H1 (cell line): ENCODE measurements at regions not wholly inside any gene's neighbourhood (a gene's known extent, or its start where the extent isn't known, plus 50 kb on each side); places are given as distances from the start of the nearest gene placed in this dataset.

Experiments used
- CTCF ChIA-PET: fragments of 300-600 bp; sonication (Branson Sonifier 250); formaldehyde crosslinking; loops from one replicate; lab custom pipeline; 2021; ENCODE audit not compliant: partially characterized antibody; lab: Charles Lee
- POLR2A ChIA-PET: fragments of 300-600 bp; sonication (Branson Sonifier 250); formaldehyde crosslinking; loops from one replicate; lab custom pipeline; 2021; ENCODE audit warnings: inconsistent platforms; ENCODE audit not compliant: partially characterized antibody; lab: Charles Lee
- DNase-seq, 2 experiments: peaks; one replicate each; pipeline versions ENCODE4 v3.0.0 to v3.0.0-alpha.2; 2010 to 2022; ENCODE audit warnings: low spot score in 2 of 2, low read depth in 1 of 2, mixed read lengths in 1 of 2
- FAIRE-seq: peaks from 2 replicates; lab custom pipeline; 2011; peaks lifted over from hg19 to GRCh38; lab: Jason Lieb, UNC
- H2AFZ ChIP-seq: 2 replicates; pipeline ENCODE4 v1.8.1; 2012; ENCODE audit warnings: low read length, inconsistent platforms
- H2AK5ac ChIP-seq: 2 replicates; pipeline ENCODE4 v1.6.1; 2013; ENCODE audit warnings: low read depth, low read length
- H2BK120ac ChIP-seq: replicated peaks from 2 replicates; pipeline ENCODE3; 2013; ENCODE audit warnings: low read depth, low read length, inconsistent platforms
- H2BK12ac ChIP-seq: 2 replicates; pipeline ENCODE4 v1.6.1; 2013; ENCODE audit warnings: low read depth, low read length
- H2BK15ac ChIP-seq: 2 replicates; pipeline ENCODE4 v1.6.1; 2013; ENCODE audit warnings: low read length
- H2BK20ac ChIP-seq: 2 replicates; pipeline ENCODE4 v1.6.1; 2013; ENCODE audit warnings: low read length
- H2BK5ac ChIP-seq: 2 replicates; pipeline ENCODE4 v1.6.1; 2013; ENCODE audit warnings: low read depth, low read length
- H3K14ac ChIP-seq: 2 replicates; pipeline ENCODE4 v1.6.1; 2013; ENCODE audit warnings: inconsistent platforms; ENCODE audit not compliant: insufficient read length
- H3K18ac ChIP-seq: 2 replicates; pipeline ENCODE4 v1.6.1; 2013; ENCODE audit warnings: low read length; ENCODE audit errors: extremely low read depth
- H3K23ac ChIP-seq: 2 replicates; pipeline ENCODE4 v1.6.1; 2013; ENCODE audit warnings: inconsistent platforms; ENCODE audit not compliant: insufficient read length
- H3K23me2 ChIP-seq: 2 replicates; pipeline ENCODE4 v1.6.1; 2013; ENCODE audit warnings: low read depth, low read length
- H3K27ac ChIP-seq: 2 replicates; pipeline ENCODE4 v1.6.1; 2011; ENCODE audit warnings: low read depth, low read length, inconsistent platforms
- H3K27me3 ChIP-seq, 4 experiments: replicated peaks in 1 of 4; 1 replicate in 1 of 4; 2 replicates in 3 of 4; pipeline versions ENCODE4 v1.6.1 to v1.8.1; 2011 to 2013; ENCODE audit warnings: low read length in 3 of 4, mild to moderate bottlenecking in 3 of 4, inconsistent platforms in 2 of 4, mixed read lengths in 2 of 4, moderate library complexity in 1 of 4; ENCODE audit not compliant: control insufficient read depth in 3 of 4, insufficient read depth in 3 of 4; ENCODE audit errors: extremely low read depth in 1 of 4
- H3K36me3 ChIP-seq, 4 experiments: 2 replicates each; pipeline versions ENCODE4 v1.6.1 to v1.8.1; 2011 to 2013; ENCODE audit warnings: mild to moderate bottlenecking in 4 of 4, low read length in 3 of 4, moderate library complexity in 2 of 4, control low read depth in 1 of 4, inconsistent platforms in 1 of 4; ENCODE audit not compliant: insufficient read depth in 4 of 4, control insufficient read depth in 2 of 4
- H3K4ac ChIP-seq: replicated peaks from 2 replicates; pipeline ENCODE3; 2013; ENCODE audit warnings: low read length, low read depth, mixed read lengths, inconsistent platforms; ENCODE audit not compliant: insufficient read length
- H3K4me1 ChIP-seq, 4 experiments: replicated peaks in 1 of 4; 1 replicate in 1 of 4; 2 replicates in 3 of 4; pipeline versions ENCODE4 v1.6.1 to v1.8.1; 2011 to 2013; ENCODE audit warnings: low read length in 3 of 4, inconsistent platforms in 2 of 4, mixed read lengths in 1 of 4; ENCODE audit not compliant: insufficient read depth in 4 of 4, control insufficient read depth in 3 of 4
- H3K4me2 ChIP-seq, 2 experiments: 2 replicates each; pipeline versions ENCODE4 v1.6.1 to v1.8.1; 2011 to 2013; ENCODE audit warnings: low read depth in 2 of 2, low read length in 2 of 2, control low read depth in 1 of 2, inconsistent platforms in 1 of 2, mild to moderate bottlenecking in 1 of 2; ENCODE audit not compliant: insufficient read depth in 1 of 2
- H3K4me3 ChIP-seq, 4 experiments: fragments of 200-600, 300-600 bp in 1 of 4; sonication (generic), shearing (Covaris generic), sonication (Bioruptor Twin) in 1 of 4; 2 replicates each; pipeline versions ENCODE4 v1.5.1 to v1.8.1; 2011 to 2016; ENCODE audit warnings: low read length in 4 of 4, low read depth in 3 of 4, control low read depth in 2 of 4, inconsistent platforms in 2 of 4, mild to moderate bottlenecking in 2 of 4, mixed read lengths in 1 of 4, moderate library complexity in 1 of 4; ENCODE audit not compliant: insufficient read depth in 2 of 4; ENCODE audit errors: extremely low read depth in 1 of 4
- H3K56ac ChIP-seq: replicated peaks from 2 replicates; pipeline ENCODE3; 2013; ENCODE audit warnings: low read depth, mild to moderate bottlenecking, mixed read lengths, low read length, inconsistent platforms; ENCODE audit not compliant: insufficient read length
- H3K79me1 ChIP-seq: 2 replicates; pipeline ENCODE4 v1.6.1; 2013; ENCODE audit warnings: low read depth, low read length, control low read depth
- H3K79me2 ChIP-seq, 2 experiments: 2 replicates each; pipeline versions ENCODE4 v1.6.1 to v1.8.1; 2012 to 2013; ENCODE audit warnings: low read length in 2 of 2, mild to moderate bottlenecking in 2 of 2, inconsistent platforms in 1 of 2; ENCODE audit not compliant: insufficient read depth in 2 of 2, control insufficient read depth in 1 of 2
- H3K9ac ChIP-seq, 4 experiments: replicated peaks in 1 of 4; 1 replicate in 1 of 4; 2 replicates in 3 of 4; pipeline versions ENCODE4 v1.6.1 to v1.8.1; 2011 to 2013; ENCODE audit warnings: low read depth in 3 of 4, low read length in 3 of 4, control low read depth in 2 of 4, mild to moderate bottlenecking in 2 of 4, moderate library complexity in 2 of 4, inconsistent platforms in 1 of 4; ENCODE audit errors: extremely low read depth in 1 of 4
- H3K9me3 ChIP-seq, 2 experiments: 2 replicates each; pipeline versions ENCODE4 v1.6.1 to v1.8.1; 2012 to 2013; ENCODE audit warnings: mild to moderate bottlenecking in 2 of 2, moderate library complexity in 2 of 2, control low read depth in 1 of 2, inconsistent platforms in 1 of 2, low read depth in 1 of 2, low read length in 1 of 2, mixed read lengths in 1 of 2; ENCODE audit not compliant: insufficient read depth in 2 of 2
- H4K20me1 ChIP-seq, 2 experiments: replicated peaks in 1 of 2; 2 replicates each; pipeline versions ENCODE3 to v1.8.1; 2011 to 2013; ENCODE audit warnings: inconsistent platforms in 2 of 2, low read length in 2 of 2, mild to moderate bottlenecking in 1 of 2; ENCODE audit not compliant: insufficient read depth in 2 of 2, control insufficient read depth in 1 of 2
- H4K5ac ChIP-seq: 2 replicates; pipeline ENCODE4 v1.6.1; 2013; ENCODE audit warnings: low read length, low read depth, mixed read lengths, inconsistent platforms; ENCODE audit not compliant: insufficient read length
- H4K8ac ChIP-seq: 2 replicates; pipeline ENCODE4 v1.8.0; 2013; ENCODE audit warnings: mild to moderate bottlenecking, moderate library complexity, low read length, inconsistent platforms; ENCODE audit not compliant: insufficient read depth; ENCODE audit errors: extremely low read depth
- H4K91ac ChIP-seq: replicated peaks from 2 replicates; pipeline ENCODE3; 2013; ENCODE audit warnings: low read length, mixed read lengths, inconsistent platforms; ENCODE audit not compliant: insufficient read length
- CEBPB ChIP-seq: IDR thresholded peaks from 2 replicates; pipeline ENCODE4 v1.6.1; 2012; ENCODE audit warnings: low read depth, low read length
- GTF2F1 ChIP-seq: IDR thresholded peaks from 2 replicates; pipeline ENCODE4 v1.6.1; 2012; ENCODE audit warnings: low read depth, low read length, improper control_type of control experiment, borderline replicate concordance
- WGBS, 2 experiments: shearing (Covaris generic) in 1 of 2; methylation state at CpG; one replicate each; pipeline versions ENCODE4 v1.1.6 to v1.1.7; 2013 to 2015; ENCODE audit warnings: low lambda C conversion rate in 2 of 2, mixed read lengths in 2 of 2, inconsistent platforms in 1 of 2, low coverage in 1 of 2, missing lambda C conversion rate in 1 of 2; ENCODE audit not compliant: insufficient replicate concordance in 2 of 2, insufficient coverage in 1 of 2, insufficient read length in 1 of 2; ENCODE audit errors: extremely low coverage in 1 of 2, missing lambda C conversion rate in 1 of 2; 5-methylcytosine and 5-hydroxymethylcytosine counted together
- TF ChIP-seq, protein P1 (sequence below), 3 experiments: IDR thresholded peaks; 1 replicate in 2 of 3; 2 replicates in 1 of 3; pipeline versions ENCODE4 v1.5.1 to v1.6.1; 2011; ENCODE audit warnings: low read length in 3 of 3, mild to moderate bottlenecking in 3 of 3, inconsistent platforms in 2 of 3, low read depth in 1 of 3, moderate library complexity in 1 of 3; ENCODE audit not compliant: insufficient read depth in 1 of 3; ENCODE audit errors: control extremely low read depth in 1 of 3

DNA sequence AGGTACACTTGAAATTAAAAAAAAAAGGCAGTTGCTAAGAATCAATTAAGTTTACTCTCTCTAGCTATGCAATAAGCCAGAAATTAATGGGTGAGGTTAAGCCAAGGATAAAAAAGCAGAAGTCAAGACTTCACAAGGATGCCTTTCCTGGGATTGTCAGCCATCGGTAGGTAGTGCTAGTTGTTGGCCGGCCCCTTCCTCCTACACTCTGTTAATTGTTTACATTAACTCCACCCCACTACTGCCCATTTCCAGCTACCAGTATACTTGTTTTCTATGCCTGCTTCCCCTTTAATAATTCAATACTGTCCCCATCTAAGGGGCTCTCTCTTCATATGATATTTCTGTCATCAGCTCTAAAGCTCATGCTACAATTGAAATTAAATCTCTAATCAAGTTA lies 461.0 kb downstream of the IPMK start (continued):
- no peak for TF ChIP-seq GTF2F1

DNA sequence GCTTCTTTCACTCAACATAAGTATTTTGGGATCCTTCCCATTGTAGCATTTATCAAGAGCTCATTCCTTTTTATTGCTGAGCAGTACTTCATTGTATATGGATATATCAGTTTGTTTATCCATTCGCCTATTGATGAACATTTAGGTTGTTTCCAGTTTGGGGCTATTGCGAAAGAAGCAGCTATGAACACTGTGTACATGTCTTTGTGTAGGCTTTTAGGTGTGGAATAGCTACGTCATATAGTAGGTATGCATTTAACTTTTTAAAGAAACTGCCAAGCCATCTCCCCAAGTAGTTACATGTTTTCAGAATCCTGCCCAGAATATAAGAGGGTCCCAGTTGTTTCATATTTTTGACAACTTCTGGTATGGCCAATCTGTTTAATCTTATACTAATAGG lies 468.1 kb downstream of the IPMK start:
- FAIRE-seq (no peak), DNase-seq (no peak)
- TF ChIP-seq CEBPB, result peak; percentile 42; the same call in 1 of the 2 replicates
- TF ChIP-seq, protein P1, sequence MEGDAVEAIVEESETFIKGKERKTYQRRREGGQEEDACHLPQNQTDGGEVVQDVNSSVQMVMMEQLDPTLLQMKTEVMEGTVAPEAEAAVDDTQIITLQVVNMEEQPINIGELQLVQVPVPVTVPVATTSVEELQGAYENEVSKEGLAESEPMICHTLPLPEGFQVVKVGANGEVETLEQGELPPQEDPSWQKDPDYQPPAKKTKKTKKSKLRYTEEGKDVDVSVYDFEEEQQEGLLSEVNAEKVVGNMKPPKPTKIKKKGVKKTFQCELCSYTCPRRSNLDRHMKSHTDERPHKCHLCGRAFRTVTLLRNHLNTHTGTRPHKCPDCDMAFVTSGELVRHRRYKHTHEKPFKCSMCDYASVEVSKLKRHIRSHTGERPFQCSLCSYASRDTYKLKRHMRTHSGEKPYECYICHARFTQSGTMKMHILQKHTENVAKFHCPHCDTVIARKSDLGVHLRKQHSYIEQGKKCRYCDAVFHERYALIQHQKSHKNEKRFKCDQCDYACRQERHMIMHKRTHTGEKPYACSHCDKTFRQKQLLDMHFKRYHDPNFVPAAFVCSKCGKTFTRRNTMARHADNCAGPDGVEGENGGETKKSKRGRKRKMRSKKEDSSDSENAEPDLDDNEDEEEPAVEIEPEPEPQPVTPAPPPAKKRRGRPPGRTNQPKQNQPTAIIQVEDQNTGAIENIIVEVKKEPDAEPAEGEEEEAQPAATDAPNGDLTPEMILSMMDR (IDR thresholded peaks at IDR 0.05; ENCODE audit: control extremely low read depth in 1 of 3, insufficient read depth in 1 of 3, low read depth in 1 of 3, low read length in 3 of 3), result no peak
- H2BK20ac ChIP-seq, result no peak overlapping the region
- H3K4me2 ChIP-seq, result no peak overlapping the region
- WGBS, 2 experiments, result 94% methylated on average over 3 of the region's 3 CpGs; no CpG with 5 or more reads in 1 of the 2 experiments
- no peak overlapping the region for H3K14ac ChIP-seq
- no peak overlapping the region for H2AK5ac ChIP-seq
- H3K27ac ChIP-seq, result no peak overlapping the region
- no peak overlapping the region for H2BK15ac ChIP-seq
- no peaks in the 10 kb centered on the region for H3K79me1 ChIP-seq
- POLR2A ChIA-PET, result no interaction called here
- no peak overlapping the region for H2BK5ac ChIP-seq
- H3K56ac ChIP-seq, result no peak overlapping the region
- H3K36me3 ChIP-seq, result no peaks in the 10 kb centered on the region
- no peak overlapping the region for H3K23ac ChIP-seq
- no peak overlapping the region for H2BK12ac ChIP-seq
- no peak overlapping the region for H2AFZ ChIP-seq
- no peak overlapping the region for H2BK120ac ChIP-seq
- no peak overlapping the region for H4K91ac ChIP-seq
- H3K23me2 ChIP-seq, result no peaks in the 10 kb centered on the region
- no peak overlapping the region for H4K8ac ChIP-seq
- no peaks in the 10 kb centered on the region for H3K27me3 ChIP-seq
- H3K79me2 ChIP-seq, result no peaks in the 10 kb centered on the region
- no peak overlapping the region for H3K4me3 ChIP-seq
- CTCF ChIA-PET, result no interaction called here
- no peaks in the 10 kb centered on the region for H3K9me3 ChIP-seq
- no peak overlapping the region for H3K18ac ChIP-seq
- no peak overlapping the region for H3K9ac ChIP-seq
- no peak overlapping the region for H4K5ac ChIP-seq
- no peaks in the 10 kb centered on the region for H4K20me1 ChIP-seq
- H3K4me1 ChIP-seq, result no peaks in the 10 kb centered on the region
- H3K4ac ChIP-seq, result no peak overlapping the region
